PC-3 (cell line): ENCODE measurements at regions not wholly inside any gene's neighbourhood (a gene's known extent, or its start where the extent isn't known, plus 50 kb on each side); places are given as distances from the start of the nearest gene placed in this dataset.

ENCODE experiments used
- ATAC-seq: fragments of 200-7000 bp; cut with Tn5 transposase; 2 replicates; pipeline ENCODE4 v1.9.1; 2020; ENCODE audit warnings: mild to moderate bottlenecking, moderate library complexity
- BruUV-seq: library from RNA; stranded (reverse); fragments of 400-500 nt; replicated peaks from 2 replicates; lab custom pipeline; 2021; lab: Mats Ljungman, UMichigan
- CTCF ChIA-PET: fragments of 300-600 bp; sonication (Branson Sonifier 250); formaldehyde crosslinking; loops from one replicate; lab custom pipeline; 2022; ENCODE audit warnings: antibody characterized with exemption; lab: Charles Lee
- POLR2A ChIA-PET: fragments of 300-600 bp; sonication (Branson Sonifier 250); formaldehyde crosslinking; loops from one replicate; lab custom pipeline; 2022; ENCODE audit warnings: antibody characterized with exemption; ENCODE audit not compliant: unreplicated experiment; lab: Charles Lee
- DNase-seq: peaks from one replicate; pipeline ENCODE4 v3.0.0-alpha.2; 2015
- H2AFZ ChIP-seq: fragments of 300-600 bp; sonication (generic); 2 replicates; pipeline ENCODE4 v1.6.0; 2016; ENCODE audit warnings: antibody characterized with exemption, low read length
- H3F3A ChIP-seq: fragments of 300-600 bp; sonication (generic); one replicate; pipeline ENCODE4 v1.6.0; 2017; ENCODE audit warnings: antibody characterized with exemption, low read length, control low read depth, mild to moderate bottlenecking; ENCODE audit not compliant: unreplicated experiment
- H3K27ac ChIP-seq: fragments of 300-600 bp; sonication (generic); 2 replicates; pipeline ENCODE4 v1.5.1; 2016; ENCODE audit warnings: mild to moderate bottlenecking, low read length
- H3K27me3 ChIP-seq: fragments of 300-600 bp; sonication (generic); 2 replicates; pipeline ENCODE4 v1.6.1; 2016; ENCODE audit warnings: low read length, mixed read lengths
- H3K36me3 ChIP-seq: fragments of 300-600 bp; sonication (generic); 2 replicates; pipeline ENCODE4 v1.6.1; 2016; ENCODE audit warnings: low read depth, mixed run types, low read length, mixed read lengths
- H3K4me1 ChIP-seq: fragments of 300-600 bp; sonication (generic); 2 replicates; pipeline ENCODE4 v1.5.1; 2016; ENCODE audit warnings: low read length; ENCODE audit not compliant: insufficient read depth
- H3K4me2 ChIP-seq: fragments of 300-600 bp; sonication (generic); 2 replicates; pipeline ENCODE4 v1.6.0; 2016; ENCODE audit warnings: low read length
- H3K4me3 ChIP-seq: fragments of 300-600 bp; sonication (generic); 2 replicates; pipeline ENCODE4 v1.5.1; 2016; ENCODE audit warnings: mild to moderate bottlenecking, low read length, mixed read lengths
- H3K79me2 ChIP-seq: fragments of 300-600 bp; sonication (generic); 2 replicates; pipeline ENCODE4 v1.6.1; 2017; ENCODE audit warnings: low read length, mixed read lengths
- H3K9ac ChIP-seq: fragments of 300-600 bp; sonication (generic); 2 replicates; pipeline ENCODE4 v1.6.0; 2016; ENCODE audit warnings: mild to moderate bottlenecking, low read length
- H3K9me2 ChIP-seq: fragments of 300-600 bp; sonication (generic); replicated peaks from 2 replicates; pipeline ENCODE4 v1.6.1; 2016; ENCODE audit warnings: mixed run types, low read length, mixed read lengths
- H3K9me3 ChIP-seq: fragments of 300-600 bp; sonication (generic); 2 replicates; pipeline ENCODE4 v1.6.1; 2016; ENCODE audit warnings: low read length, mixed read lengths
- H4K20me1 ChIP-seq: fragments of 300-600 bp; sonication (generic); 2 replicates; pipeline ENCODE4 v1.6.1; 2016; ENCODE audit warnings: low read length, mixed read lengths
- EZH2 ChIP-seq: fragments of 300-600 bp; sonication (generic); IDR thresholded peaks from one replicate; pipeline ENCODE4 v1.6.1; 2017; ENCODE audit warnings: antibody characterized with exemption, mild to moderate bottlenecking, low read length; ENCODE audit not compliant: unreplicated experiment
- EZH2phosphoT487 ChIP-seq: fragments of 300-600 bp; sonication (generic); IDR thresholded peaks from 2 replicates; pipeline ENCODE4 v1.6.1; 2018; ENCODE audit warnings: mild to moderate bottlenecking, antibody characterized with exemption, low read length, borderline replicate concordance
- intact Hi-C: fragments of 100-400 bp; cut with micrococcal nuclease; formaldehyde crosslinking; loops from 2 replicates; pipeline ENCODE4 v1.9.0; 2023
- TF ChIP-seq, protein P1 (sequence below): fragments of 300-600 bp; sonication (generic); conservative IDR thresholded peaks from 2 replicates; pipeline ENCODE4 v1.5.1; 2017; ENCODE audit warnings: antibody characterized with exemption, low read depth, mild to moderate bottlenecking, low read length

DNA sequence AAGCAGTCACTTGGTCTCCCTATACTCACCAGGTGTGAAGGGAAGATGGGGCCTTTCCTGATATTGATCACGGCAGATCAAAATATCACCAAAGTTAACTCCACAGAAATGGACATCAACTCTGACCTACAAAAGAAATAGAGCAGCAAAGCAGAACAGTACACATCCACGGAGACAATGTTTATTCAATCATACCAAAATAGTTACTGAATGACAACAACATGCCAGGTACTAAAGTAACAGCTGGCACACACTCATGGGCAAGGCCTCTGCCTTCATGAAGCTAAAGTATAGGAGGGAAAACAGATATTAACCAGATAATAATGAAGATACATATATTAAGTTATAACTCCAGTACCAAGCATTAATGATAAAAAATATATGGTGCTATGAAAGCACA is 59.2 kb upstream of the RASAL2 start:
- Histone ChIP-seq H3K27ac (no peak overlapping the region), H3K4me3 (no peak overlapping the region), H2AFZ (no peak overlapping the region), H3K27me3 (no peaks in the 10 kb centered on the region), H3K4me1 (peaks cover 17% of the 10 kb centered on the region), H4K20me1 (no peaks in the 10 kb centered on the region), H3F3A (no peaks in the 10 kb centered on the region), H3K4me2 (no peak overlapping the region), H3K79me2 (no peaks in the 10 kb centered on the region), H3K9me2 (no peaks in the 10 kb centered on the region), H3K36me3 (no peaks in the 10 kb centered on the region), H3K9ac (no peak overlapping the region), H3K9me3 (no peaks in the 10 kb centered on the region)
- ChIA-PET CTCF (no interaction called here), POLR2A (no interaction called here)
- TF ChIP-seq EZH2: no peak
- intact Hi-C loops: loop anchor here (5.0 kb wide), 2 partner anchors 77 to 248 kb away; no protein-coding TSS in a partner anchor
- DNase-seq (peak; percentile 14), ATAC-seq (no peak)
- no TSS peak for BruUV-seq

DNA sequence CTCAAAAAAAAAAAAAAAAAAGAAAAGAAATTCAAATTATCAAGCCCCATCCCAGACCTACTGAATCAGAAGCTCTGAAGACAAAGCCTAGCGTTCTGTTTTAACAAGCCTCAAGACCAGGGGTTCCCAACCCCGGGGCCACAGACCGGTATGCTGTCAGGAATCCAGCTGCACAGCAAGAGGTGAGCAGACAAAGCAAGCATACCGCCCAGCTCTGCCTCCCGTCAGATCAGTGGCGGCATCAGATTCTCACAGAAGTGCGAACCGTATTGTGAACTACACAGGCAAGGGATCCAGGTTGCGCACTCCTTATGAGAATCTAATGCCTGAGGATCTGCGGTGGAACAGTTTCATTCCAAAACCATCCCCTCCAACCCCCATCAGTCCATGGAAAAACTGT is 57.8 kb upstream of the RASAL2 start:
- no peak overlapping the region for H3K4me3 ChIP-seq
- no peaks in the 10 kb centered on the region for H3F3A ChIP-seq
- H3K9ac ChIP-seq: no peak overlapping the region
- BruUV-seq: no TSS peak
- H4K20me1 ChIP-seq: no peaks in the 10 kb centered on the region
- no peak overlapping the region for H2AFZ ChIP-seq
- ATAC-seq (no peak), DNase-seq (no peak)
- H3K27ac ChIP-seq: no peak overlapping the region
- ChIA-PET POLR2A (no interaction called here), CTCF (no interaction called here)
- H3K9me3 ChIP-seq: no peaks in the 10 kb centered on the region
- intact Hi-C loops: loop anchor here (5.0 kb wide), 1 partner anchor 79 kb away; no protein-coding TSS in a partner anchor
- no peaks in the 10 kb centered on the region for H3K27me3 ChIP-seq
- H3K36me3 ChIP-seq: no peaks in the 10 kb centered on the region
- H3K4me2 ChIP-seq: no peak overlapping the region
- TF ChIP-seq EZH2phosphoT487: no peak
- TF ChIP-seq, protein P1, sequence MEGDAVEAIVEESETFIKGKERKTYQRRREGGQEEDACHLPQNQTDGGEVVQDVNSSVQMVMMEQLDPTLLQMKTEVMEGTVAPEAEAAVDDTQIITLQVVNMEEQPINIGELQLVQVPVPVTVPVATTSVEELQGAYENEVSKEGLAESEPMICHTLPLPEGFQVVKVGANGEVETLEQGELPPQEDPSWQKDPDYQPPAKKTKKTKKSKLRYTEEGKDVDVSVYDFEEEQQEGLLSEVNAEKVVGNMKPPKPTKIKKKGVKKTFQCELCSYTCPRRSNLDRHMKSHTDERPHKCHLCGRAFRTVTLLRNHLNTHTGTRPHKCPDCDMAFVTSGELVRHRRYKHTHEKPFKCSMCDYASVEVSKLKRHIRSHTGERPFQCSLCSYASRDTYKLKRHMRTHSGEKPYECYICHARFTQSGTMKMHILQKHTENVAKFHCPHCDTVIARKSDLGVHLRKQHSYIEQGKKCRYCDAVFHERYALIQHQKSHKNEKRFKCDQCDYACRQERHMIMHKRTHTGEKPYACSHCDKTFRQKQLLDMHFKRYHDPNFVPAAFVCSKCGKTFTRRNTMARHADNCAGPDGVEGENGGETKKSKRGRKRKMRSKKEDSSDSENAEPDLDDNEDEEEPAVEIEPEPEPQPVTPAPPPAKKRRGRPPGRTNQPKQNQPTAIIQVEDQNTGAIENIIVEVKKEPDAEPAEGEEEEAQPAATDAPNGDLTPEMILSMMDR: no peak
- no peaks in the 10 kb centered on the region for H3K9me2 ChIP-seq
- peaks cover 17% of the 10 kb centered on the region for H3K4me1 ChIP-seq
- H3K79me2 ChIP-seq: no peaks in the 10 kb centered on the region

DNA sequence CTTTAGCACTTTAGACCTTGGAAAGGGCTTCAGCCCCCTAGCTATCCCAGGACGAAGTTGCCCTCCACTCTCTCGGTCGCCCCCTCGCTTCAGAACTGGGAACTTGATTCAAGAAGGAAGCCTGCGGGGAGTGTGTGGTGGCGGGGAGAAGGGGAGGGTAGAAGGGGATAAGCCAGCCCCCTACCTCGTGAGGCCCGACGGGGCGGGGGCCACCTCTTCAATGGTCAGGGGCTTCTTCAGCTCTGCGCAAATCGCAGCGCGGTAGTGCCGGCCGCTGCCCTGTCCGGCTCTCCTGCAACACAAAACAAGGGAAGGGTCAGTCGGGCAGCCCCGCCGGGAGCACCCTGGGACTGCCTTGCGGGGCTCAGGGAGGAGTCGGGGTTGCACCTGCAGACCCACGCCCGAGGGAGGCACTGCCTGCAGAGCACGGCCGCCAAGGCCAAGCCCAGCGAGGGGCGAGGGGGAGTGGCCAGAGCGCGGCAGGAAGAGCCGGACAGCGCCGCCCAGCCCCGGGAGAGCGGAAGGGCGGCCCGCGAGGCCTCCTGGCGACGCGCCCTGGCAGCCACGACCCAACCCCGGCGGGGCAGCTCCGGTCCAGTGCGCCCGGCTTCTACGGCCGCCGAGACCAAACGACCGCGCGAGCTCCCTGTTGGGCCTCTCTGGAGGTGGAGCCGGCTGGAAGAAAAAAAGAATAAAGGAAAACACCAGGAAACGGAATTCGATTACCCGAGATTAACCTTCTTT is 56.2 kb upstream of the RASAL2 start:
- TF ChIP-seq, protein P1: peak; percentile 37; the same call in 1 of the 2 replicates
- TF ChIP-seq EZH2: no peak
- TF ChIP-seq EZH2phosphoT487: no peak
- H3K27me3 ChIP-seq: no peaks in the 10 kb centered on the region
- ChIA-PET CTCF (interaction anchor here (0.5 to 0.7 kb wide), 3 partner anchors 16 to 767 kb away, joined by 3 read pairs; no protein-coding TSS in a partner anchor), POLR2A (interaction anchor here (0.7 kb wide), 1 partner anchor 482 kb away, joined by 6 read pairs; no protein-coding TSS in a partner anchor)
- intact Hi-C loops: loop anchor here (5.0 kb wide), 1 partner anchor 80 kb away; no protein-coding TSS in a partner anchor
- no peaks in the 10 kb centered on the region for H3K79me2 ChIP-seq
- H3K9me2 ChIP-seq: no peaks in the 10 kb centered on the region
- no TSS peak for BruUV-seq
- no peaks in the 10 kb centered on the region for H4K20me1 ChIP-seq
- H2AFZ ChIP-seq: peak overlapping the region; percentile 95
- ATAC-seq: peak; percentile 96
- peak overlapping the region; percentile 69 for H3K4me3 ChIP-seq
- H3K4me2 ChIP-seq: peak overlapping the region; percentile 87
- H3K9ac ChIP-seq: peak overlapping the region; percentile 85
- H3F3A ChIP-seq: no peaks in the 10 kb centered on the region
- H3K27ac ChIP-seq: peak overlapping the region; percentile 26; the same call in 1 of the 2 replicates
- peaks cover 12% of the 10 kb centered on the region for H3K4me1 ChIP-seq
- H3K36me3 ChIP-seq: no peaks in the 10 kb centered on the region
- no peaks in the 10 kb centered on the region for H3K9me3 ChIP-seq
- peak; percentile 72 for DNase-seq
